ENCODE measurements at regions not wholly inside any gene's neighbourhood (a gene's known extent, or its start where the extent isn't known, plus 50 kb on each side); places are given as distances from the start of the nearest gene placed in this dataset.
A peak's percentile ranks its signal among the peaks of the same experiment; 100 is the strongest.

DNA sequence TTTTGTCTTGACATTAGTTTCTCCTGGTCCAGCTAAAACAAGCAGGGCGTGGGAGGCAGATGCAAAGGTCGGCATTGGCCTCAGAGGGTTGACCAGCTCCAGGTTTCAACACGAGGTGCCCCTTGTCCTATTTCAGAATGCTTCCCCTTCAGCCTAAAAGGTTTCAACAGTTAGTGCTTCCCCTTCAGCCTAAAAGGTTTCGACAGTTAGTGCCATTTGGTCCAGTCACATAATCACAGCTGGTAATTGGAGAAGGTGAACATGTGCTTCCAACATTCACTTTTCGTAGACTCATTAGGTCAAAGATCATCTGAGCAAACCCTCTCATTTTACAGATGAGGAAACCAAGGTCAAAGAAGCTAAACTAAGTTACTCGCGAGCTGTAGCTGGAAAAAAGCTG, 270.3 kb upstream of the MAP3K1 start:
- DNase-seq (ENCODE audit: low read depth), result no peak
- TF ChIP-seq, protein P1, sequence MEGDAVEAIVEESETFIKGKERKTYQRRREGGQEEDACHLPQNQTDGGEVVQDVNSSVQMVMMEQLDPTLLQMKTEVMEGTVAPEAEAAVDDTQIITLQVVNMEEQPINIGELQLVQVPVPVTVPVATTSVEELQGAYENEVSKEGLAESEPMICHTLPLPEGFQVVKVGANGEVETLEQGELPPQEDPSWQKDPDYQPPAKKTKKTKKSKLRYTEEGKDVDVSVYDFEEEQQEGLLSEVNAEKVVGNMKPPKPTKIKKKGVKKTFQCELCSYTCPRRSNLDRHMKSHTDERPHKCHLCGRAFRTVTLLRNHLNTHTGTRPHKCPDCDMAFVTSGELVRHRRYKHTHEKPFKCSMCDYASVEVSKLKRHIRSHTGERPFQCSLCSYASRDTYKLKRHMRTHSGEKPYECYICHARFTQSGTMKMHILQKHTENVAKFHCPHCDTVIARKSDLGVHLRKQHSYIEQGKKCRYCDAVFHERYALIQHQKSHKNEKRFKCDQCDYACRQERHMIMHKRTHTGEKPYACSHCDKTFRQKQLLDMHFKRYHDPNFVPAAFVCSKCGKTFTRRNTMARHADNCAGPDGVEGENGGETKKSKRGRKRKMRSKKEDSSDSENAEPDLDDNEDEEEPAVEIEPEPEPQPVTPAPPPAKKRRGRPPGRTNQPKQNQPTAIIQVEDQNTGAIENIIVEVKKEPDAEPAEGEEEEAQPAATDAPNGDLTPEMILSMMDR (IDR thresholded peaks at IDR 0.05; ENCODE audit: insufficient read depth, low read depth, low read length, missing control alignments), result no peak
- H3K4me3 ChIP-seq (ENCODE audit: low read length), result no peak overlapping the region

DNA sequence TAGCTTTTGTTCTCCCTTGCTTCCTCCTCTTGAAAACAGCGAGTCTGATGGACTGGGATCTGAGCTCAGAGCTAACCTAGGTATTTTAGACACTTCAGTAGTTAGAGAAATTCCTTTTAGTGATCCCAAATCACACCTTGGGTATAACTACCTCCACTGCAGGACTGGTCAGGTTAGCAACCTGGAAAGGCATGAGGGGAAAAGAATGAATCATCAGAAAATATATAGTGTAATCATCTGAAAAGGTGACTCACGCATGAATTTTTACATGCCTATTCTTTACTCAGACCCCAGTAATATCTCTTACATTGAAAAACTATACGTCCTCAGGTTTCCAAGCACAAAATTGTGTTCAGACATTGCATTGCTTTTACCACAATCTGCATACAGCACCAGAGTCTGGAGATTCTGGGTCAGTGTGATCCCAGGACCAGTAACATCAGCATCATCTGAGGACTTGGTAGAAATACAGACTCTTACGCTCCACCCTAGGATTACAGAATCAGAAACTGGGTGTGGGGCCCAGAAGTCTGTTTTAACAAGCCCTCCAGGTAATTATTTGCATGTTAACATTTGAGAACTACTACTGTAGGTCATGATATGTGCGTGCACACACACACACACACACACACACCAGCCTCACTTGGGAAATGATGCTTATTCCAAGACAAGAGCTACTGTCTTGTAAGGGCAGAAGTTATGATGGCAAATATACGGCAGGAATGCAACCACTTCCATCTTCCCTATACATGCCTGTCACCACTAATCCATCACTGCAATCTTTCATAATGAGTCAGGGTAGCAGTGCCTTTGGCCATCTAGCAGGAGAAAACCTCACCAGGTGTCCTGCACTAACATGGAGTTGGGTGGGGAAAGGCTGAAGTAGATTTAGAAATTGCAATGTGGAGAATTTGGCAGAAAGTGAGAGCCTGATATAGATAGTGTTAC, 271.6 kb upstream of the MAP3K1 start:
- DNase-seq (ENCODE audit: low read depth), result peak; percentile 95
- TF ChIP-seq, protein P1 (IDR thresholded peaks at IDR 0.05; ENCODE audit: insufficient read depth, low read depth, low read length, missing control alignments), result no peak
- no peak overlapping the region for H3K4me3 ChIP-seq (ENCODE audit: low read length)

DNA sequence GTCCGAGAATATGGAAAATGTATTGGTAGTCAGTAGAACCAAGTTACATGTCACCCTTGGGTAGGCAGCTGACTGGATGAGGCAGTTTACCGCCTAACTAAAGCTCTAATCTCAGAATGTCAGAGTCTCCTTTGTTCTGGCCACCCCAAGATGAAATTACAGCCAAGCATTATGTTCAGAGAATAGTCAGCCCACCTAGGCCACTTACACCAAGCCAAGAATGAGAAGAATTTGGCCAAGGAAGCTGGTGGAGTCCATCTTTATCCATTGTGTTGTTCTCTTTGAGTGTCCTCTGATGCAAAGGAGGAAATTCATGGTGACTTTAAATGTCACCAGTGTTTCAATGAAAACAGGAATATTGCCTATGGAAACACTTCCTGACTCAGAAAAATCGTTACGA, 275.1 kb upstream of the MAP3K1 start:
- TF ChIP-seq, protein P1 (IDR thresholded peaks at IDR 0.05; ENCODE audit: insufficient read depth, low read depth, low read length, missing control alignments), result no peak
- no peak overlapping the region for H3K4me3 ChIP-seq (ENCODE audit: low read length)
- no peak for DNase-seq (ENCODE audit: low read depth)

DNA sequence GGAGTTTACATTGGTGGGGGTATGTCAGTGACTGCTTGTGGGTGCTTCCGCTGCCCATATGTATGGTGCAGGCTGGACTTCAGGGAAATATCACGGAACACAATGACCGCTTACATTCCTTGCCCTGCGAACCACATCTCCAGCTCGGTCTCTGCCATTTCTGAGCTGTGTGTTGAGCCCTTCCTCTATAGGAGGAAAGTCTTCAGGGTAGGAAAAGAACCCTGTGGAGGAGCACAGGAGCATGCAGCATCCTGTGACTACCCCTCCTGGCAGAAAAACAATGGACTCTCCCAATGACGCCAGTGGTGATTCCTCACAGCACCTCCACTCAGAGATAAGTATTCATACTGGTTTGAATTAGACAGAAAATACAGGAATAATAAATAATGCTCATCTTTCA, 276.8 kb upstream of the MAP3K1 start:
- DNase-seq (ENCODE audit: low read depth), result no peak
- H3K4me3 ChIP-seq (ENCODE audit: low read length), result no peak overlapping the region
- TF ChIP-seq, protein P1 (IDR thresholded peaks at IDR 0.05; ENCODE audit: insufficient read depth, low read depth, low read length, missing control alignments), result no peak

DNA sequence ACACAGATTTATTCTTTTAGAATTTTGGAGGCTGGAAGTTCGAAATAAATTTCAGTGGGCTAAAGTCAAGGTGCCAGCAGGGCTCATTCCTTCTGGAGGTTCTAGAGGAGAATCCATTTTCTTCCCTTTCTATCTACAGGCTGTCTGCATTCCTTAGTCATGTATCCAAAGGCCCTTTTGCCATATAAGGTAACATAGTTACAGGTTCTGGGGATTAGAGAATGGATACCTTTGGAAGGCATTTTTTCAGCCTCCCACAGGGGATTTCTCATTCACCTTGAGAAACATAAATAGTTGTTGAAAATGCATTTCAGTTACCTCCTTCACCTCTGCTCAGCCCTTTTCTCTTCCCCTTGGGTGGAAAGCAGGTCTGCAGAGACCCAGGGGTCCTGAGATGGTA, 280.0 kb upstream of the MAP3K1 start:
- TF ChIP-seq, protein P1 (IDR thresholded peaks at IDR 0.05; ENCODE audit: insufficient read depth, low read depth, low read length, missing control alignments), result no peak
- peak; percentile 35 for DNase-seq (ENCODE audit: low read depth)

DNA sequence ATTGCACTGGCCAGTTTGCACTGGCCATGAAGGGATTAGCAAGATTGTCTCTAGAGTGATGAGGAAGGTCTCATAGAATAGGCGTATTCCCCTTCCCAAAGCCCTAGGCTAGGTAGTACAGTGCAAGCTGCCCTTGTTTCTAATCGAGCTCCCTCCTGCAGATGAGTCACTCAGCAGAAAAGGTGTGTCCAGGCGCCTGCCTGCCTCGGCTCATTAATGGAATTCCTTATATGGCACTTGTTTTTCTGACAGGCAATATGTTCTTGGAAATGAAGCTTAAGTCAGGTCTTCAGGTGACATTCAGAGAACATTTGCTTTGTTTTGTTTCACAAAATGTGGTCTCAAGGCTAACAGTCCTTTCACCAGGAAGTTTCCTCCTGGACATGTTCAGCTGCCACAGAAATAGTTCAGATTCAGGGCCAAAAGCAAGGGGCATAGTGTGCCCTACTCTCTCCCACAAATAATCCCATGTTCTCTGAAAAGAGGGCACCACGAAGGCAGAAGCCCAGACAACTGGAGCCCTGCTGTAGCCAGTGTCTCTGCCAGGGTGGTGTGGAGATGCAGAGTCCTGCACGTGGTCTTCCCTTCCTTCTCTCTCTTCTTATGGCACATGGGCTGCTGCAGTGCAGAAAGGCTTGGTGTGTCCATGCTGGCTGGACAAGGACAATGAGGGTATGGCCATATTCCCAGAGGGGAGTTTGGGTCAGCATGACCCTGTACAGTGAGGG, 281.1 kb upstream of the MAP3K1 start:
- DNase-seq (ENCODE audit: low read depth), result peak; percentile 92
- no peak overlapping the region for H3K4me3 ChIP-seq (ENCODE audit: low read length)
- TF ChIP-seq, protein P1 (IDR thresholded peaks at IDR 0.05; ENCODE audit: insufficient read depth, low read depth, low read length, missing control alignments), result no peak

More for the DNA sequence above, 280.0 kb upstream of the MAP3K1 start:
- no peak overlapping the region for H3K4me3 ChIP-seq (ENCODE audit: low read length)

All from epithelial cell of esophagus (primary cell).